Duodenal mucosa (tissue), 2 donors: ENCODE measurements at regions not wholly inside any gene's neighbourhood (a gene's known extent, or its start where the extent isn't known, plus 50 kb on each side); places are given as distances from the start of the nearest gene placed in this dataset.
"Not testable (repeated sequence)": the region's sequence is repeated elsewhere in the genome, so short reads cannot be mapped to it uniquely, and the experiment has no call there.

Experiments used
- H3K27ac ChIP-seq: one replicate; pipeline ENCODE4 v1.7.0; 2013; ENCODE audit warnings: low read depth, low read length
- H3K27me3 ChIP-seq, 2 donors: one replicate each; pipeline ENCODE4 v1.7.0; 2013; ENCODE audit warnings: low read length in 2 of 2, control low read depth in 1 of 2; ENCODE audit not compliant: insufficient read depth in 2 of 2, control insufficient read depth in 1 of 2
- H3K36me3 ChIP-seq, 2 donors: one replicate each; pipeline ENCODE4 v1.7.0; 2013; ENCODE audit warnings: low read length in 2 of 2, control low read depth in 1 of 2; ENCODE audit not compliant: insufficient read depth in 2 of 2, control insufficient read depth in 1 of 2
- H3K4me1 ChIP-seq, 2 donors: one replicate each; pipeline ENCODE4 v1.7.0; 2013; ENCODE audit warnings: low read length in 2 of 2, control low read depth in 1 of 2; ENCODE audit not compliant: insufficient read depth in 2 of 2, control insufficient read depth in 1 of 2
- H3K4me3 ChIP-seq, 2 donors: one replicate each; pipeline ENCODE4 v1.7.0; 2013; ENCODE audit warnings: low read length in 2 of 2, low read depth in 1 of 2
- H3K9ac ChIP-seq, 2 donors: one replicate each; pipeline ENCODE4 v1.7.0; 2013; ENCODE audit warnings: low read length in 2 of 2, low read depth in 1 of 2
- H3K9me3 ChIP-seq, 2 donors: one replicate each; pipeline ENCODE4 v1.7.0; 2013; ENCODE audit warnings: low read length in 2 of 2, control low read depth in 1 of 2; ENCODE audit not compliant: control insufficient read depth in 1 of 2

- H3K4me1 ChIP-seq, result no peaks in the 10 kb centered on the region
- H3K27me3 ChIP-seq, result no peaks in the 10 kb centered on the region
- no peaks in the 10 kb centered on the region for H3K36me3 ChIP-seq
- no peak overlapping the region for H3K27ac ChIP-seq
- no peaks in the 10 kb centered on the region for H3K9me3 ChIP-seq
- no peak overlapping the region for H3K4me3 ChIP-seq
- H3K9ac ChIP-seq, result no peak overlapping the region
These were observed 988.0 kb upstream of the EPHA6 start for GRCh38 chr3:95826419-95826818.

GRCh38 chr3:95832146-95832545 is 982.2 kb upstream of the EPHA6 start:
- Histone ChIP-seq H3K9me3 (peaks cover 0 to 1% of the 10 kb centered on the region in 2 donors), H3K27me3 (no peaks in the 10 kb centered on the region), H3K36me3 (no peaks in the 10 kb centered on the region), H3K9ac (no peak overlapping the region), H3K27ac (no peak overlapping the region), H3K4me1 (no peaks in the 10 kb centered on the region), H3K4me3 (no peak overlapping the region)

- not testable (repeated sequence) for H3K36me3 ChIP-seq, H3K27ac ChIP-seq, H3K9ac ChIP-seq, H3K9me3 ChIP-seq, H3K4me3 ChIP-seq, H3K27me3 ChIP-seq, H3K4me1 ChIP-seq
These were observed 953.8 kb upstream of the EPHA6 start for GRCh38 chr3:95860628-95861027.

GRCh38 chr3:95883801-95884200 is 930.6 kb upstream of the EPHA6 start:
- Histone ChIP-seq H3K9ac (no peak overlapping the region), H3K4me1 (no peaks in the 10 kb centered on the region), H3K27ac (no peak overlapping the region), H3K4me3 (no peak overlapping the region), H3K36me3 (no peaks in the 10 kb centered on the region), H3K27me3 (no peaks in the 10 kb centered on the region), H3K9me3 (no peaks in the 10 kb centered on the region)

- H3K4me1 ChIP-seq, result no peaks in the 10 kb centered on the region
- H3K36me3 ChIP-seq, result no peaks in the 10 kb centered on the region
- H3K9me3 ChIP-seq, result no peaks in the 10 kb centered on the region
- H3K4me3 ChIP-seq, result no peak overlapping the region
- H3K27me3 ChIP-seq, result no peaks in the 10 kb centered on the region
- no peak overlapping the region for H3K27ac ChIP-seq
- H3K9ac ChIP-seq, result no peak overlapping the region
These were observed 927.8 kb upstream of the EPHA6 start for GRCh38 chr3:95886616-95887015.

GRCh38 chr3:95887114-95887513 is 927.3 kb upstream of the EPHA6 start:
- H3K27ac ChIP-seq, result no peak overlapping the region
- H3K9ac ChIP-seq, result no peak overlapping the region
- no peaks in the 10 kb centered on the region for H3K27me3 ChIP-seq
- H3K4me1 ChIP-seq, result no peaks in the 10 kb centered on the region
- no peaks in the 10 kb centered on the region for H3K36me3 ChIP-seq
- no peak overlapping the region for H3K4me3 ChIP-seq
- H3K9me3 ChIP-seq, result no peaks in the 10 kb centered on the region

GRCh38 chr3:95894820-95895219 is 919.6 kb upstream of the EPHA6 start:
- H3K36me3 ChIP-seq, result no peaks in the 10 kb centered on the region
- no peaks in the 10 kb centered on the region for H3K4me1 ChIP-seq
- H3K27me3 ChIP-seq, result no peaks in the 10 kb centered on the region
- H3K9ac ChIP-seq, result no peak overlapping the region
- H3K9me3 ChIP-seq, result no peaks in the 10 kb centered on the region
- no peak overlapping the region for H3K27ac ChIP-seq
- H3K4me3 ChIP-seq, result no peak overlapping the region

DNA sequence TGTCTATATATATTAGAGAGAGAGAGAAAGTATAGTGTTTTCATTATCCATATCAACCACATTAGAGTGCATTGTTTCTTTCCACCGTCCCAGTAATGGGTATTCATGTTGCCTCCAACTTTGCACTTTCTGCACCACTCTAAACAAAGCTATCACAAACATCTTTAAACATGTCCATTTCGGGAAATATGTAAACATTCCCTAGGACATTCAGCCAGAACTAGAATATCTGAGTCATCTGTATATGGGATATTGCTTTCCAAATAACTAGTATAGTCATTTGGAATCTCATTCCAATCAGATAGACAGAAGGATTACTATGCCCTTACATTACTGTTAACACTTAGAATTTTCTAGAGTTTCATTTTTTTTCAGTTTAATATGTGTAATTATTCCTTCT is 914.9 kb upstream of the EPHA6 start:
- no peaks in the 10 kb centered on the region for H3K4me1 ChIP-seq
- no peaks in the 10 kb centered on the region for H3K9me3 ChIP-seq
- H3K27me3 ChIP-seq, result no peaks in the 10 kb centered on the region
- no peaks in the 10 kb centered on the region for H3K36me3 ChIP-seq
- no peak overlapping the region for H3K4me3 ChIP-seq
- H3K9ac ChIP-seq, result no peak overlapping the region
- no peak overlapping the region for H3K27ac ChIP-seq

- Histone ChIP-seq H3K27me3 (no peaks in the 10 kb centered on the region), H3K36me3 (no peaks in the 10 kb centered on the region), H3K9me3 (no peaks in the 10 kb centered on the region), H3K4me1 (no peaks in the 10 kb centered on the region), H3K27ac (no peak overlapping the region), H3K9ac (no peak overlapping the region), H3K4me3 (no peak overlapping the region)
These were observed 914.5 kb upstream of the EPHA6 start for GRCh38 chr3:95899911-95900310.

GRCh38 chr3:95901948-95902347 is 912.4 kb upstream of the EPHA6 start:
- no peak overlapping the region for H3K9ac ChIP-seq
- H3K4me3 ChIP-seq, result no peak overlapping the region
- H3K36me3 ChIP-seq, result no peaks in the 10 kb centered on the region
- no peak overlapping the region for H3K27ac ChIP-seq
- no peaks in the 10 kb centered on the region for H3K27me3 ChIP-seq
- no peaks in the 10 kb centered on the region for H3K4me1 ChIP-seq
- H3K9me3 ChIP-seq, result no peaks in the 10 kb centered on the region

GRCh38 chr3:95905182-95905581 is 909.2 kb upstream of the EPHA6 start:
- Histone ChIP-seq H3K9ac (no peak overlapping the region), H3K4me3 (no peak overlapping the region), H3K36me3 (no peaks in the 10 kb centered on the region), H3K9me3 (no peaks in the 10 kb centered on the region), H3K27ac (no peak overlapping the region), H3K4me1 (no peaks in the 10 kb centered on the region), H3K27me3 (no peaks in the 10 kb centered on the region)
